HG02678 (cell line): ENCODE measurements at regions not wholly inside any gene's neighbourhood (a gene's known extent, or its start where the extent isn't known, plus 50 kb on each side); places are given as distances from the start of the nearest gene placed in this dataset.

Source experiments
- ATAC-seq: cut with Tn5 transposase; IDR thresholded peaks from one replicate; pipeline ENCODE4 v1.9.1; 2021; ENCODE audit warnings: mild to moderate bottlenecking, moderate library complexity; ENCODE audit not compliant: unreplicated experiment

GRCh38 chr3:102078401-102078800 lies 229.1 kb downstream of the NFKBIZ start:
- no peak for ATAC-seq

- ATAC-seq: no peak
Measured at GRCh38 chr3:102078854-102079808, 229.8 kb downstream of the NFKBIZ start.

DNA sequence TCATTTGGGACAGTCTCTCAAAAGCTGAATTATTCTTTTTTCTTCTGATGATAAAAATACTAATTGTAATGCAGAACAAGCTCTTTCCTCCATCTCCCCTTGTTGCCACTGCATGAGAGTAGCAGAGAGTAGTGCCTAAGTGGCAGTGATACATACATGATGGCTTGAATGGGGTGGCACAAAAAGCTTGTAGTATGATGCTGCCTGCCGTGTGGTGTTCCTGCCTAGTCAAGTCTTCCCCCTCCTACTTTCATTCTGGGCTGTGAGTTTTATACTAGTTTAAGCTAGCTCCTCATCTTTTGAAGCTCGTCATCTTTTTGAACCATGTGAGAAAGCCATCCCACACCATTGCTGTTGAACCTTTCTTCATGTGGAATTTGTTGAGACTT lies 230.5 kb downstream of the NFKBIZ start:
- ATAC-seq: no peak

DNA sequence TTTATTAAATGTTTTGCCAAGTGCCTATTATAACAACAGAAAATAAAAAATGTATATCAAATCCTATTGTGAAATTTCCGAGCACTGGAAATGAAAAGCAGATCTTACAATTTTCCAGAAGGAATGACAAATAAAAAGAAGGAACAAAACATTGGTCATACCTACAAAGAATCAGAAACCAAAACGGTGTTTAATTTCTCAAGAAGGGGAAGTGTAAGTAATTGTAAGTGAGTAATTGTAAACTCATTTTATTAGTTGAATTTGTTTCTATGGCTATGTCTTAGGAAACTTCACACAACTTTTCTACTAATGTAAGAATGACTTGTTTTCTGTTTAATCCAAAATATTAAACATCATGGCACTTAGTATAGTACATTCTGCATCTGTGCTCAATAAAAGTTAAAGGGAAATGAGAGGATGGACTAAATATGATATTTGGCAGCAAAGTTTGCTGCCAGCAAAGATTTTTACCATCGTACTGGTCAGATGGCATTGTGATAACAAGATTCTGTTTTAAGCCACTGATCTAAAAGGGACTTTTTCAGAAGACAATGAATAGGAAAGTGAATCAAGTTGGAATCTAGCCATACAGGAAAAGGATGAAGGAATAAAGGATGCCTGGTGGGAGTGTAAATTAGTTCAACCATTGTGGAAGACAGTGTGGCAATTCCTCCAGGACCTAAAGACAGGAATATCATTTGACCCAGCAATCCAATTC lies 232.4 kb downstream of the NFKBIZ start:
- ATAC-seq: no peak

- ATAC-seq: no peak
Measured at GRCh38 chr3:102083473-102083872, 234.2 kb downstream of the NFKBIZ start.

GRCh38 chr3:102084006-102084405 lies 234.7 kb downstream of the NFKBIZ start:
- ATAC-seq: no peak

GRCh38 chr3:102084704-102085103 lies 235.4 kb downstream of the NFKBIZ start:
- no peak for ATAC-seq

GRCh38 chr3:102085431-102086176 lies 236.3 kb downstream of the NFKBIZ start:
- ATAC-seq: no peak

DNA sequence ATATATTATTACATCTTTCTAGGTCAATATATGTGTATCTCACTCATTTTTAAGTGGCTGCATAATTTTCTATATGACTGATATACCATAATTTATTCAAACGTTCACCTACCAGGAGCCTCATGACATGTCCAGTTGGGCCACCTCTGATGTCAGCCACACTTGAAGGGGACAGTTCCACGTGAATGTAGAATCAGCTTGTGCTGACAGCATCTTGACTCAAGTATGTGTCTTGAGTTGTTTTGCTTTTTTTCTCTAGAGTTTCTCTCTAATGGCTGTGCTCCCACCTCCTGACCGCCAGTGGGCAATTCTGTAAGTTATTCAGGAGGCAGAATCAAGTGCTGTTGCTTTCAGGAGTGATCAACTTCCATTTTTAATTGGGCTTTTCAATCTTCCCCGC lies 237.9 kb downstream of the NFKBIZ start:
- no peak for ATAC-seq

DNA sequence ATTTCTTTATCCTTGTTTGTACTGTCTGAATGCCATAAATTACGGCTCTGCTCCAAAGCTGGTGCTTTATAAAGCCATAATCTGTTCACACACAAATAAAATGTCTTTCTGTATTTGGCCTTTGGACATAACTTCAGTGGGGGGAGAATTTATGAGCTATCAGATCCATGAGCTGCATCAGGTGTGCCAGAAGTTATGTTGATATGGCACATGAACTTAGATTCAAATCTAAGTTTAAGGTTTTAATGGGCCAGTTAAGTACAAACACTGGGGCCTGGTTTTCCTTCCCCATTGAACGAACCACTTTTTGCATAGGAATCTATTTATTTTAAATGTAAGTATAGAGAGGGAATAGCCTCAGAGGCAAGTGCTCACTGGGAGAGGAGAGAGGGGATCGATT lies 239.9 kb downstream of the NFKBIZ start:
- ATAC-seq: no peak

- ATAC-seq: no peak
Measured at GRCh38 chr3:102089904-102090720, 240.8 kb downstream of the NFKBIZ start.

- no peak for ATAC-seq
Measured at GRCh38 chr3:102090721-102091045, 241.4 kb downstream of the NFKBIZ start.

DNA sequence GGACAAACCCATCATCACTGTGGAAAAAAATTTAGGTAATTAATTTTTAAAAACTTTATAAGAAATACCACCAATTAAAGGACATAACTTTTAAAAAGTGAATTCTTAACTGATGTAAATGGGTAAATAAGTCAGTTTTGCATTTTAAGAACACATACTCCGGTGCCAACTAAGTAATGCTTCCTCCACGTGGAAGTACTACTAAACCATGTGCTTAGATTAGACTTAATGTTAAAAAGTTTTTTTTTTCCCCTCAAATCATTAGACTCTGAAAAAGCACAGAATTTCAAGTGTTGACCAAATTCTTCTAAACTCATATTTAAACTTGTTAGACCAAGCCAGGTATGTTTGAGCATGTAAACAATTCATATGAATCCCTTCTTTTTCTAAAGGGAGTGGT lies 242.0 kb downstream of the NFKBIZ start:
- ATAC-seq: no peak

GRCh38 chr3:102092617-102093466 lies 243.5 kb downstream of the NFKBIZ start:
- ATAC-seq: no peak

DNA sequence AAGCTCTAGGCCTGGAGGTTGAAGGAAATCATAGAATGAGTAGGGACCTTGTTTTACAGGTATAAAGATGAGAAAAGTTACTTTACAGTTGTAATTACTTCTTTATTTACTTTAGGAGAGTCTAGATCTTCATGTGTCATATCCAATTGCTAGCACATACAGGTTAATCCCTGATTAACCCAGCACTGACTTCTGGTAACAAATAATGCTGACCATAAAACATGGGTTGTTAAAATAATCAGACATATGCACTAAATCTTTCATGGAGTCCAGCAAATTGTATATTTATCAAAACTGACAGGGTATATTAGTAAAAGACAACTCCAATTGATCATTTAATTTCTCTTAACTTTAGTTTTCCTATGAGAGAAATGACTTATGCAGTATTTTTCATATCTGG lies 245.2 kb downstream of the NFKBIZ start:
- no peak for ATAC-seq

DNA sequence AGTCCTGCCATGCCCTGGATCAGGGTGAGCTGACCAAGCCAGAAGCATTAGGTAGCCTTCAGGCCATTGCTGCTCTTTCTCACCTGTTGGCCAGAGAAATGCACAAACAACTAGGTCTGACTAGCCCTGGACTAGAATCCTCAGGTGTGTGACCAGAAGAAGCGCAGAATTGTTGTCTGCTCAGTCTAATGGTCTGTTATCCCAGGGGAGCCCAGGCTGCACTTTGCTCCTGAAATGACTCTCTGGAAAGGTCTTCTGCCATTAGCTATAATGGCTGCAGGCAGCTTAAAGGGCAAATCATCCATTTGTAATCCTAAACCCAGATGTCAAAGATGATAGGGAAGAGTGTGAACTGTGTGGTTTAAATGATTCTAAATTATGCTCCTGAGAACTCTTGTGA lies 246.1 kb downstream of the NFKBIZ start:
- no peak for ATAC-seq

DNA sequence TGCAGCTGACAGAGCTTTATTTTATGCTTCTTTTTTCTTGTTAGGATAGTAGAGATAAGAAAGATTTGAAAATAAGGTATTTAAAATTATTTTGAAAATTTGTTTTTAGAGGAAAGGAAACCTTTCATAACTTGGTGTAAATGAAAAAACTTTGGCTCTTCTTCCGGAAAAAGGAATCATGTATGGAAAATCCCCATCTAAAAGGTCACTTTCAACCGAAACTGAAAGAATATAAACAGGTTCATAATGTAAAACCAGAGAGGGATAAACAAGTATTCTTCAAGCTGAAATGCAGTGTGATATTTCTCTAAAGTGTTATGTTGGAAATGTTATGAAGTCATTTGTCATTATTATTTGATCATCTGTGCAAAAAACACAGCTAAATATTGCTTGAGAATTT lies 246.8 kb downstream of the NFKBIZ start:
- ATAC-seq: no peak

DNA sequence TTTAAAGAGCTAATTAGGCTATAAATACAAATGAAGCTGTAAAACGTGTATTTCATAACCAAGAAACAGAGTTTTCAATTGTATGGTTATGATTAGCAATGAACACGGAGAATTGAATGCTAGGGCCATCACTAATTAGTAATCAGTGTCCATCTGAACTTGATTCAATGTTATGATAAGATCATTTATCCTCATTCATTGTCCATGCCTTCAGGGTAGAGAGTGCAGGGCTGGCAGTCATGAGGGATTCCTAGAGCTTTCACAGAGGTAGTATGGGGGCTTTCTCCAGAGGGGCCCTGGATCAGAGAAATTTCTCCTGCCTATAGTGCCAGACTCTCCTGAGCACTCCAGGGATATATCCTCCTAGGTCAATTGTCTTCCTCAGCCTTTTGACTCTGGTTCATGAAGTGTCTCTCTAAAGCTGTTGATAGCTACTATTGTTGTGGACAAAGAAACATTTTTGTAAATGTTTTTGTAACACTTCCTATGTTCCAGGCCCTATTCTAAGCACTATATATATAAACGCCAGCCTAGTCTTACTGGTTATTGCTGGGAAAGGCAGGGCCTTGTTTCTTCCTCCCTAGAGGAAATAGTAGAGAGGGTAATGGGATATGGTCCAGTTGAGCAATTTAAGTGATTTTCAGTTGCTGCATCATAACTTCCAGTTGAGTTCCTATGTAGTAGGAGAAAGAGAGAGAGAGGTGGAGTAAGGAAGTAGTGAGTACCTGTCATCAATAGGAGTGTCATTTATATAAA lies 249.0 kb downstream of the NFKBIZ start:
- ATAC-seq: no peak

GRCh38 chr3:102099913-102100312 lies 250.6 kb downstream of the NFKBIZ start:
- ATAC-seq: no peak
